K562 (cell line): ENCODE measurements at regions not wholly inside any gene's neighbourhood (a gene's known extent, or its start where the extent isn't known, plus 50 kb on each side); places are given as distances from the start of the nearest gene placed in this dataset.

ENCODE experiments used
- ATAC-seq: fragments of 200-7000 bp; cut with Tn5 transposase; 3 replicates; pipeline ENCODE4 v1.9.1; 2020; ENCODE audit warnings: moderate library complexity
- BruUV-seq: library from RNA; stranded (reverse); fragments of 400-500 nt; replicated peaks from 2 replicates; lab custom pipeline; 2021; lab: Mats Ljungman, UMichigan
- CTCF ChIA-PET: fragments of 300-600 bp; formaldehyde crosslinking; extraction: SDS; loops from one replicate; lab custom pipeline; 2021; ENCODE audit warnings: low intra/inter-chr PET ratio; lab: Yijun Ruan, JAX
- POLR2A ChIA-PET: fragments of 300-600, 350-650 bp; sonication (Branson Sonifier 250); formaldehyde crosslinking; extraction: SDS; loops from one replicate; lab custom pipeline; 2021; ENCODE audit warnings: antibody characterized with exemption, inconsistent platforms; lab: Yijun Ruan, JAX
- DNase-seq, 4 experiments: peaks; one replicate each; pipeline versions ENCODE4 v3.0.0 to v3.0.0-alpha.2; 2011 to 2018; ENCODE audit warnings: low spot score in 3 of 4, mixed read lengths in 3 of 4; ENCODE audit errors: extremely low read depth in 1 of 4
- FAIRE-seq: peaks from 2 replicates; lab custom pipeline; 2011; peaks lifted over from hg19 to GRCh38; lab: Jason Lieb, UNC
- H2AFZ ChIP-seq: 2 replicates; pipeline ENCODE4 v1.6.0; 2011; ENCODE audit warnings: low read depth, low read length, control low read depth, inconsistent platforms
- H3K27ac ChIP-seq: fragments of 200-600 bp; 3 replicates; pipeline ENCODE4 v1.8.0; 2011; ENCODE audit warnings: low read depth, mild to moderate bottlenecking, control low read depth, inconsistent platforms, low read length, moderate library complexity, mixed read lengths; ENCODE audit errors: extremely low read depth
- H3K27me3 ChIP-seq, 2 experiments: fragments of 300-600 bp in 1 of 2; 2 replicates in 1 of 2; 3 replicates in 1 of 2; pipeline versions ENCODE4 v1.6.0 to v1.8.0; 2011; ENCODE audit warnings: inconsistent platforms in 2 of 2, low read length in 2 of 2, mild to moderate bottlenecking in 1 of 2, mixed read lengths in 1 of 2, moderate library complexity in 1 of 2; ENCODE audit not compliant: control insufficient read depth in 2 of 2, insufficient read depth in 2 of 2
- H3K36me3 ChIP-seq: fragments of 300-600 bp; 3 replicates; pipeline ENCODE4 v1.8.0; 2011; ENCODE audit warnings: mild to moderate bottlenecking, low read length, inconsistent platforms; ENCODE audit not compliant: control insufficient read depth, insufficient read depth
- H3K4me1 ChIP-seq, 2 experiments: fragments of 200-600 bp in 1 of 2; replicated peaks in 1 of 2; 2 replicates in 1 of 2; 3 replicates in 1 of 2; pipeline versions ENCODE4 v1.5.1 to v1.8.0; 2011; ENCODE audit warnings: inconsistent platforms in 2 of 2, low read length in 2 of 2, mild to moderate bottlenecking in 1 of 2, mixed read lengths in 1 of 2, moderate library complexity in 1 of 2; ENCODE audit not compliant: control insufficient read depth in 2 of 2, insufficient read depth in 2 of 2
- H3K4me2 ChIP-seq: 2 replicates; pipeline ENCODE4 v1.6.1; 2011; ENCODE audit warnings: low read length, control low read depth, inconsistent platforms, mixed read lengths; ENCODE audit not compliant: insufficient read depth
- H3K4me3 ChIP-seq: fragments of 200-600 bp; sonication (generic), shearing (Covaris generic); 2 replicates; pipeline ENCODE4 v1.5.1; 2016; ENCODE audit warnings: control low read depth, inconsistent platforms
- H3K79me2 ChIP-seq: fragments of 200-600 bp; 3 replicates; pipeline ENCODE4 v1.8.0; 2011; ENCODE audit warnings: low read length, inconsistent platforms; ENCODE audit not compliant: control insufficient read depth, insufficient read depth
- H3K9ac ChIP-seq, 2 experiments: 2 replicates each; pipeline versions ENCODE4 v1.6.0 to v1.6.1; 2011; ENCODE audit warnings: low read depth in 2 of 2, low read length in 2 of 2, control low read depth in 1 of 2, inconsistent platforms in 1 of 2, mild to moderate bottlenecking in 1 of 2, mixed read lengths in 1 of 2; ENCODE audit not compliant: insufficient read depth in 1 of 2
- H3K9me1 ChIP-seq: one replicate; pipeline ENCODE4 v1.6.0; 2011; ENCODE audit warnings: inconsistent platforms, mild to moderate bottlenecking, low read length, moderate library complexity; ENCODE audit not compliant: control insufficient read depth, insufficient read depth
- H3K9me3 ChIP-seq: replicated peaks from 2 replicates; pipeline ENCODE4 v1.5.1; 2011; ENCODE audit warnings: low read depth, low read length, inconsistent platforms; ENCODE audit not compliant: control insufficient read depth, insufficient read depth
- H4K20me1 ChIP-seq: replicated peaks from 2 replicates; pipeline ENCODE4 v1.6.1; 2011; ENCODE audit warnings: low read length, inconsistent platforms, mixed read lengths; ENCODE audit not compliant: control insufficient read depth, insufficient read depth
- CBX2 ChIP-seq: fragments of 200-600 bp; sonication (generic); IDR thresholded peaks from one replicate; pipeline ENCODE4 v1.6.1; 2012; ENCODE audit warnings: mild to moderate bottlenecking, low read length, inconsistent platforms; ENCODE audit not compliant: insufficient read depth, poor library complexity, severe bottlenecking
- HNRNPLL ChIP-seq: fragments of 200-400 bp; formaldehyde crosslinking; IDR thresholded peaks from 2 replicates; pipeline ENCODE4 v1.6.1; 2017; ENCODE audit warnings: low read length, low read depth, mild to moderate bottlenecking; ENCODE audit not compliant: poor library complexity, severe bottlenecking
- NFXL1 ChIP-seq: fragments of 450-650 bp; formaldehyde crosslinking; IDR thresholded peaks from 2 replicates; pipeline ENCODE4 v1.4.0; 2021; ENCODE audit warnings: mild to moderate bottlenecking
- NR1H2 ChIP-seq: sonication (generic); formaldehyde crosslinking; IDR thresholded peaks from 2 replicates; pipeline ENCODE4 v1.4.0; 2020; ENCODE audit warnings: mild to moderate bottlenecking, missing genetic modification reagents
- RBM14 ChIP-seq: fragments of 200-400 bp; formaldehyde crosslinking; IDR thresholded peaks from 2 replicates; pipeline ENCODE4 v1.6.1; 2018; ENCODE audit warnings: low read depth, mild to moderate bottlenecking, low read length, moderate library complexity, borderline replicate concordance; ENCODE audit not compliant: insufficient read depth
- TARDBP ChIP-seq: fragments of 450-650 bp; IDR thresholded peaks from 2 replicates; pipeline ENCODE4 v1.6.1; 2016
- ZNF174 ChIP-seq: fragments of 250-450 bp; sonication (Bioruptor Pico); IDR thresholded peaks from 2 replicates; pipeline ENCODE4 v1.4.0; 2020; ENCODE audit warnings: mild to moderate bottlenecking
- WGBS: fragments of 100-300 bp; shearing (Covaris generic); methylation state at CpG from one replicate; pipeline ENCODE4 v1.1.6; 2016; ENCODE audit warnings: low coverage, mixed read lengths; ENCODE audit not compliant: insufficient coverage; ENCODE audit errors: missing lambda C conversion rate; 5-methylcytosine and 5-hydroxymethylcytosine counted together
- in situ Hi-C: fragments of 300-500 bp; cut with MboI; formaldehyde crosslinking; loops from 4 replicates; pipeline ENCODE4 v1.15.0; 2018; ENCODE audit warnings: inconsistent platforms, mixed read lengths
- intact Hi-C: fragments of 100-400 bp; cut with micrococcal nuclease; formaldehyde crosslinking; loops from 2 replicates; pipeline ENCODE4 v1.14.2; 2022
- TF ChIP-seq, protein P1 (sequence below): sonication (generic); formaldehyde crosslinking; IDR thresholded peaks from 2 replicates; pipeline ENCODE4 v1.8.0; 2022; ENCODE audit warnings: mild to moderate bottlenecking, missing genetic modification reagents
- TF ChIP-seq, protein P2 (sequence below): sonication (generic); formaldehyde crosslinking; IDR thresholded peaks from 2 replicates; pipeline ENCODE4 v1.8.0; 2023; ENCODE audit warnings: mild to moderate bottlenecking, missing genetic modification reagents
- TF ChIP-seq, protein P3 (sequence below): fragments of 450-650 bp; formaldehyde crosslinking; IDR thresholded peaks from 2 replicates; pipeline ENCODE4 v1.4.0; 2020; ENCODE audit warnings: mild to moderate bottlenecking, moderate library complexity

GRCh38 chr13:43986421-43986981, 106.8 kb downstream of the LACC1 start:
- ATAC-seq: no peak
- no peaks in the 10 kb centered on the region for H3K9me3 ChIP-seq
- 0 out of 5 replicates have a peak, but pooled peaks cover 0 to 4% of the 10 kb centered on the region in 2 experiments for H3K27me3 ChIP-seq
- no peaks in the 10 kb centered on the region for H3K36me3 ChIP-seq
- H3K4me3 ChIP-seq: no peak overlapping the region
- ChIA-PET POLR2A (no interaction called here), CTCF (interaction anchor here (0.7 kb wide), 1 partner anchor 830 kb away, joined by 3 read pairs; no protein-coding TSS in a partner anchor)
- no peaks in the 10 kb centered on the region for H3K4me1 ChIP-seq
- no peak overlapping the region for H3K27ac ChIP-seq
- TF ChIP-seq, protein P1, sequence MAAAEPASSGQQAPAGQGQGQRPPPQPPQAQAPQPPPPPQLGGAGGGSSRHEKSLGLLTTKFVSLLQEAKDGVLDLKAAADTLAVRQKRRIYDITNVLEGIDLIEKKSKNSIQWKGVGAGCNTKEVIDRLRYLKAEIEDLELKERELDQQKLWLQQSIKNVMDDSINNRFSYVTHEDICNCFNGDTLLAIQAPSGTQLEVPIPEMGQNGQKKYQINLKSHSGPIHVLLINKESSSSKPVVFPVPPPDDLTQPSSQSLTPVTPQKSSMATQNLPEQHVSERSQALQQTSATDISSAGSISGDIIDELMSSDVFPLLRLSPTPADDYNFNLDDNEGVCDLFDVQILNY (CRISPR knock-in tag): no peak
- TF ChIP-seq, all 486 proteins: peak for 0
- Histone ChIP-seq H2AFZ (no peak overlapping the region), H3K9ac (no peak overlapping the region), H3K79me2 (no peaks in the 10 kb centered on the region), H3K4me2 (no peak overlapping the region), H3K9me1 (no peaks in the 10 kb centered on the region), H4K20me1 (no peaks in the 10 kb centered on the region)
- intact Hi-C loops: no loop called here
- DNase-seq: no peak
- WGBS: 0% methylated on average over 2 of the region's 3 CpGs
- in situ Hi-C loops: no loop called here
- no peak for FAIRE-seq
- no TSS peak for BruUV-seq

DNA sequence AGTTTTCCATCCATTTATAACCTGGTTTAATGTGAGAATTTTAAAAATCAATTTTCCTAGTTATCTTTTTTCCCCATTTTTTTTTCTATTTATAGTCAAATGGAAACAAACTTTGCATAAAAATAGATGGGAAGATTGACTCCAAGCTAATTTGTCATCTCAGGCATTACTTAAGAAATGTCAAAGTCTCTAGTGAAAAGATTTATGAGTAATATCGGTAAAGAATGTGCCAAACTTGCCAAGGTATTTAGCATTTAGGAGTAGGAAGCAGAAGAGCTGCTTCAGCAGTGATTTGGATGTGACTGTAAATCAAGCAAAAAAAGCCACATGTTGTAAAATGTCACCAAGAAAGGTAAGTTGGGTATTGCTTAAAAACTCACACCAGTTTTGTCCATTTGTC, 108.6 kb downstream of the LACC1 start:
- Histone ChIP-seq H3K9me3 (no peaks in the 10 kb centered on the region), H4K20me1 (no peaks in the 10 kb centered on the region), H3K36me3 (no peaks in the 10 kb centered on the region), H3K79me2 (no peaks in the 10 kb centered on the region), H3K9me1 (no peaks in the 10 kb centered on the region), H2AFZ (no peak overlapping the region), H3K27me3 (0 out of 5 replicates have a peak, but pooled peaks cover 0 to 4% of the 10 kb centered on the region in 2 experiments), H3K9ac (no peak overlapping the region)
- ATAC-seq (no peak), DNase-seq (no peak)
- CTCF ChIA-PET: no interaction called here
- WGBS: 0% methylated on average over 1 of the region's 1 CpG
- intact Hi-C loops: no loop called here
- no peak for TF ChIP-seq RBM14
- no peak for TF ChIP-seq NFXL1 (CRISPR knock-in tag)
- TF ChIP-seq CBX2: no peak
- TF ChIP-seq, protein P2, sequence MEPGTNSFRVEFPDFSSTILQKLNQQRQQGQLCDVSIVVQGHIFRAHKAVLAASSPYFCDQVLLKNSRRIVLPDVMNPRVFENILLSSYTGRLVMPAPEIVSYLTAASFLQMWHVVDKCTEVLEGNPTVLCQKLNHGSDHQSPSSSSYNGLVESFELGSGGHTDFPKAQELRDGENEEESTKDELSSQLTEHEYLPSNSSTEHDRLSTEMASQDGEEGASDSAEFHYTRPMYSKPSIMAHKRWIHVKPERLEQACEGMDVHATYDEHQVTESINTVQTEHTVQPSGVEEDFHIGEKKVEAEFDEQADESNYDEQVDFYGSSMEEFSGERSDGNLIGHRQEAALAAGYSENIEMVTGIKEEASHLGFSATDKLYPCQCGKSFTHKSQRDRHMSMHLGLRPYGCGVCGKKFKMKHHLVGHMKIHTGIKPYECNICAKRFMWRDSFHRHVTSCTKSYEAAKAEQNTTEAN (CRISPR knock-in tag): no peak
- TF ChIP-seq TARDBP: no peak
- TF ChIP-seq HNRNPLL: no peak
- no peak for TF ChIP-seq NR1H2 (CRISPR knock-in tag)
- TF ChIP-seq, protein P3, sequence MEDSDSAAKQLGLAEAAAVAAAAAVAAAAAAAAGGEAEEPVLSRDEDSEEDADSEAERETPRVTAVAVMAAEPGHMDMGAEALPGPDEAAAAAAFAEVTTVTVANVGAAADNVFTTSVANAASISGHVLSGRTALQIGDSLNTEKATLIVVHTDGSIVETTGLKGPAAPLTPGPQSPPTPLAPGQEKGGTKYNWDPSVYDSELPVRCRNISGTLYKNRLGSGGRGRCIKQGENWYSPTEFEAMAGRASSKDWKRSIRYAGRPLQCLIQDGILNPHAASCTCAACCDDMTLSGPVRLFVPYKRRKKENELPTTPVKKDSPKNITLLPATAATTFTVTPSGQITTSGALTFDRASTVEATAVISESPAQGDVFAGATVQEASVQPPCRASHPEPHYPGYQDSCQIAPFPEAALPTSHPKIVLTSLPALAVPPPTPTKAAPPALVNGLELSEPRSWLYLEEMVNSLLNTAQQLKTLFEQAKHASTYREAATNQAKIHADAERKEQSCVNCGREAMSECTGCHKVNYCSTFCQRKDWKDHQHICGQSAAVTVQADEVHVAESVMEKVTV (CRISPR knock-in tag): no peak
- no peak for TF ChIP-seq ZNF174 (CRISPR knock-in tag)
- TF ChIP-seq, all 486 proteins: peak for 0
- POLR2A ChIA-PET: no interaction called here
- BruUV-seq: no TSS peak
- Histone ChIP-seq H3K4me3 (no peak overlapping the region), H3K4me1 (no peaks in the 10 kb centered on the region), H3K27ac (no peak overlapping the region), H3K4me2 (no peak overlapping the region)
- no peak for FAIRE-seq
- in situ Hi-C loops: no loop called here
